ENCODE measurements at regions not wholly inside any gene's neighbourhood (a gene's known extent, or its start where the extent isn't known, plus 50 kb on each side); places are given as distances from the start of the nearest gene placed in this dataset.

- Histone ChIP-seq H3K4me3 (ENCODE audit: low read depth, low read length) (no peak overlapping the region), H3K27ac (ENCODE audit: low read depth) (no peak overlapping the region), H3K4me1 (ENCODE audit: insufficient read depth) (no peaks in the 10 kb centered on the region), H3K36me3 (ENCODE audit: insufficient read depth) (no peaks in the 10 kb centered on the region)
- no peak for DNase-seq (ENCODE audit: extremely low spot score)
Measured at GRCh38 chr1:34538481-34538880, 216.4 kb upstream of the GJB5 start.

- WGBS = 44% methylated on average over 3 of the region's 3 CpGs
- H3K27ac ChIP-seq (ENCODE audit: low read depth) = no peak overlapping the region
- no peaks in the 10 kb centered on the region for H3K36me3 ChIP-seq (ENCODE audit: insufficient read depth)
Measured at GRCh38 chr1:34547046-34547674, 207.7 kb upstream of the GJB5 start.

GRCh38 chr1:34549199-34549598, 205.6 kb upstream of the GJB5 start:
- H3K4me1 ChIP-seq (ENCODE audit: insufficient read depth) = no peaks in the 10 kb centered on the region
- no peak overlapping the region for H3K27ac ChIP-seq (ENCODE audit: low read depth)
- H3K36me3 ChIP-seq (ENCODE audit: insufficient read depth) = no peaks in the 10 kb centered on the region
- 38% methylated on average over 5 of the region's 5 CpGs for WGBS
- no peak overlapping the region for H3K4me3 ChIP-seq (ENCODE audit: low read depth, low read length)
- DNase-seq (ENCODE audit: extremely low spot score) = no peak

More at GRCh38 chr1:34547046-34547674, 207.7 kb upstream of the GJB5 start:
- DNase-seq (ENCODE audit: extremely low spot score) = no peak
- no peak overlapping the region for H3K4me3 ChIP-seq (ENCODE audit: low read depth, low read length)
- H3K4me1 ChIP-seq (ENCODE audit: insufficient read depth) = no peaks in the 10 kb centered on the region

DNA sequence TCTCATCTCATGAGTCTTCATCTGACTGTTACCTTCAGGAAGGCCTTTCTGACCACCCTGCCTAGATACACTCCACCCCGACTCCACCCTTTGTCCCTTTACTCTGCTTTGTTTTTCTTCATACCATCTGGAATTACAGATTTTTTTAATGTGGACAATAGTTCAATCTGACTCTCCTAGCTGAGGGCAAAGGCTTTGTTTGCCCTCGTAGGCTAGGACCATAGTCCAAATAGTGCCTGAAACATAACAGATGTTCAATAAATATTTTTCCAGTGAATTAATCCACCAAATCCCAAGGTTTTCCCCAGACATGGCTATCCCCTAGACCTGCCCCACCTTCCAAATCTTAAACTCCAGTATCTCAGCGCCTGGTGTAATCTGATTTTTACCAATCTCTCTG, 176.5 kb upstream of the GJB5 start:
- no peak for DNase-seq (ENCODE audit: extremely low spot score)
- 70% methylated on average over 3 of the region's 3 CpGs for WGBS
- no peaks in the 10 kb centered on the region for H3K36me3 ChIP-seq (ENCODE audit: insufficient read depth)
- H3K27ac ChIP-seq (ENCODE audit: low read depth) = no peak overlapping the region
- no peak overlapping the region for H3K4me3 ChIP-seq (ENCODE audit: low read depth, low read length)
- H3K4me1 ChIP-seq (ENCODE audit: insufficient read depth) = no peaks in the 10 kb centered on the region

GRCh38 chr1:34582356-34582755, 172.5 kb upstream of the GJB5 start:
- H3K27ac ChIP-seq (ENCODE audit: low read depth) = no peak overlapping the region
- 85% methylated on average over 2 of the region's 2 CpGs for whole genome bisulfite sequencing
- H3K4me1 ChIP-seq (ENCODE audit: insufficient read depth) = no peaks in the 10 kb centered on the region
- no peak overlapping the region for H3K4me3 ChIP-seq (ENCODE audit: low read depth, low read length)
- DNase-seq (ENCODE audit: extremely low spot score) = no peak
- H3K36me3 ChIP-seq (ENCODE audit: insufficient read depth) = no peaks in the 10 kb centered on the region

- WGBS = 28% methylated on average over 2 of the region's 2 CpGs
- no peaks in the 10 kb centered on the region for H3K4me1 ChIP-seq (ENCODE audit: insufficient read depth)
- no peak for DNase-seq (ENCODE audit: extremely low spot score)
- H3K36me3 ChIP-seq (ENCODE audit: insufficient read depth) = no peaks in the 10 kb centered on the region
- no peak overlapping the region for H3K4me3 ChIP-seq (ENCODE audit: low read depth, low read length)
- H3K27ac ChIP-seq (ENCODE audit: low read depth) = no peak overlapping the region
Measured at GRCh38 chr1:34587761-34588160, 167.1 kb upstream of the GJB5 start.

DNA sequence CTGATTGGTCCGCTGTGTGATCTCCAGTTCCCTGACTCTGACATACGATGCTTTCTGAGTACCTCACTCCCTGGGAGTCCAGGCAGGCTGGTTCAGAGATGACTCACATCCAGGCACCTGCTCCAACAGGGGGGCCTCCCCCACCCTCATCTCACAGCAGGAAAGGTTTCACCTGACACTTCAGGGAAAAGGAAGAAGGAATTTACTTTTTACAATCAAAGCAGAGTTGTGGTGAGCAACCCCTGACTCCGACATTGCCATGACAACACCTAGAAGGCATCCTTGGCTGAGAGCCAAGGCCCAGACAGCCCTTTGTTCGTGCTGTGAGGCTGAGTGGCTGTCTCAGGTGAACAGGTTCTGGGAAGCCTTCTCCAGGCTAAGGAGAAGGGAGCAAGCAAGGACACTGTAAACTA, 164.6 kb upstream of the GJB5 start:
- 34% methylated on average over 4 of the region's 4 CpGs for WGBS
- H3K4me1 ChIP-seq (ENCODE audit: insufficient read depth) = no peaks in the 10 kb centered on the region
- H3K4me3 ChIP-seq (ENCODE audit: low read depth, low read length) = no peak overlapping the region
- H3K27ac ChIP-seq (ENCODE audit: low read depth) = no peak overlapping the region
- peak; percentile 52 for DNase-seq (ENCODE audit: extremely low spot score)
- H3K36me3 ChIP-seq (ENCODE audit: insufficient read depth) = no peaks in the 10 kb centered on the region

DNA sequence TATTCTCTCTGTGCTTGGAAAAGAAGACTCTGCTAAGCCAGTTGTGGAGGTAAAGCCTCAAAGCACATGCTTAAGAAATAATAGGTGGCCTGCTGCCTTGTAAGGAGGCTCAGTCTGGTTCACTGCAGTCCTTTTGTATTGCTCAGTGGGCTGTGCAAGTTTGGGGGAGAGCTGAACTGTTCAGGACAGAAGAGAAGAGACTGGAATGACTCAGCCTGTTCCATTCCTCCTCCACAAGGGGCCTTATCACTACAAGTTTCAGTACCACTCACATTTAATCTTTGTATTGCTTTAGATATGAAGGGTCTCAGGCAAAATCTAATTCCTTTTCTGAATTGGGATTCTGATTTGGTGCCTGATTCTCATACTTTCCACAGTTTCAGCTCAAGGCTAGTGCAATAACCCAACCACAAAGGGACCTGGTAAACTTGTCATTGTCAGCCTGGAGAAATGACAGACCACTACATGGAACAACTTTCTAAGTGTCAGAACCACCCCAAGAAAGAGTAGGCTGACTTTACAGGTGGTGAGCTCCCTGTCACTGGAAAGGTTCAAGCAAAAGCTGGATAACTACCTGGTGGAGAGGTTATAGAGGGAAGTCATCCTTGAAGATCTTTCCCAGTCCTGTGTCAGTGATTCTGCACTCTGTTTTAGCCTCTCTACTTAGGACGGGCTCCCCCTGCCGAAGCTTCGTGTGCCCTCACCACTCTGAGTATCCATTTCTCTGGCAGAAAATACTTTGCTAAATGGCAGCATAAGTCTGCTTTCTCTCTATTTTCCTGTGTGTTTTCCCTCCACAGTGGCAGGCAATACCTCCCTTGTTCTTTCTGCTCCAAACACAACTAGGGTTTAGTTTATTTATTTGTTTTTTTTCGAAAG, 162.9 kb upstream of the GJB5 start:
- Histone ChIP-seq H3K36me3 (ENCODE audit: insufficient read depth) (no peaks in the 10 kb centered on the region), H3K27ac (ENCODE audit: low read depth) (no peak overlapping the region), H3K4me1 (ENCODE audit: insufficient read depth) (no peaks in the 10 kb centered on the region), H3K4me3 (ENCODE audit: low read depth, low read length) (no peak overlapping the region)
- 57% methylated on average over 4 of the region's 4 CpGs for WGBS
- no peak for DNase-seq (ENCODE audit: extremely low spot score)

DNA sequence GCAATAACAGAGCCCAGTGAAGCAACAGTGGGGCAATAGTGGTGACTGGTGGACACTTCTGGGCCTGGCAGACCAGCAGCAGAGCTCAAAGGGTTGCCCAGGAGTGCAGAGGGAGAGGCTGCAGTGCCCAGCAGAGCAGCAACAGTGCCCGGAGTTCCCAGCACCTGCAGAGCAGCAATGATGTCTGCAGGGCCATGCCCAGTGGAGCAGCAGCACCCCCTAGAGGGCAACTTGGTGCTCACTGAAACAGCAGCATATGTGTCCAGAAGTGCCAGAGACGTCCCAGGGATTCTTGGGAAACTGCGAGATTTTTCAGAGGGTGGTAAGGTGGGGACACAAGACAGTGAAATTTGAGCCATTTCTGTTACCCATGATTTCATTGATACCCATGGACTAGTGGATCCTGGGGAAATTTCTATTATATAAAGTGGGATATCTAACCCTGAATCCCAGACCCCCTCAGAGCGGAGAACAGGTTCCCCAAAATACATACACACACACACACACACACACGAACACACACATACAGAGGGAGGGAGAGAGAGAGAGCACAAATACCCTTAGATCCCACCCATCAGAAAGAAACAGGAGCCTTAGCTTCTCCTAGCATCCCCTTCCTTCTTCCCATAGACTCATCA, 156.9 kb upstream of the GJB5 start:
- DNase-seq (ENCODE audit: extremely low spot score) = peak; percentile 6
- Histone ChIP-seq H3K4me1 (ENCODE audit: insufficient read depth) (no peaks in the 10 kb centered on the region), H3K36me3 (ENCODE audit: insufficient read depth) (no peaks in the 10 kb centered on the region), H3K4me3 (ENCODE audit: low read depth, low read length) (no peak overlapping the region), H3K27ac (ENCODE audit: low read depth) (no peak overlapping the region)
- WGBS = 27% methylated on average over 5 of the region's 5 CpGs

- no peak for DNase-seq (ENCODE audit: extremely low spot score)
- no peak overlapping the region for H3K27ac ChIP-seq (ENCODE audit: low read depth)
- 58% methylated on average over 6 of the region's 6 CpGs for WGBS
- H3K36me3 ChIP-seq (ENCODE audit: insufficient read depth) = no peaks in the 10 kb centered on the region
- H3K4me3 ChIP-seq (ENCODE audit: low read depth, low read length) = no peak overlapping the region
- no peaks in the 10 kb centered on the region for H3K4me1 ChIP-seq (ENCODE audit: insufficient read depth)
Measured at GRCh38 chr1:34602907-34603306, 151.9 kb upstream of the GJB5 start.

DNA sequence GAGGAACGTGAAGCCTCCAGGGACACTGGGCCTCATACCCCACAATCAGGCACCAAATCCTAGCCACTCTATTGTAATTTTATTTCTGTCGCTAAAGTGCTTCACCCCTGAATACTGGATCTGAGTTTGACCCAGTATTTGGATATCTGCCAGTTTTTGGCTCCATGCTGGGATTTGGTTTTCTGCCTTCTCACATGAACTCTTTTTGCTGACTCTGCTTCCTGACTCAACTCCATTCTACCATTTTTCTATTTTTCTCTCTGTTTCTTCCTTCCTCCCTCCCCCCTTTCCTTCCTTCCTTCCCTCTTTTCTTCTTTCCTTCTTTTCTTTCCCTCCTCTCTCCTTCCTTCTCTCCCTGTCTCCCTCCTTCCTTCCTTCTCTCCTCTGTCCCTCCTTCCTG, 151.3 kb upstream of the GJB5 start:
- 47% methylated on average over 2 of the region's 2 CpGs for WGBS
- no peaks in the 10 kb centered on the region for H3K4me1 ChIP-seq (ENCODE audit: insufficient read depth)

GRCh38 chr1:34606504-34606903, 148.3 kb upstream of the GJB5 start:
- Histone ChIP-seq H3K36me3 (ENCODE audit: insufficient read depth) (no peaks in the 10 kb centered on the region), H3K27ac (ENCODE audit: low read depth) (no peak overlapping the region), H3K4me3 (ENCODE audit: low read depth, low read length) (no peak overlapping the region), H3K4me1 (ENCODE audit: insufficient read depth) (no peaks in the 10 kb centered on the region)
- 88% methylated on average over 5 of the region's 5 CpGs for WGBS
- no peak for DNase-seq (ENCODE audit: extremely low spot score)

More for the DNA sequence above, 151.3 kb upstream of the GJB5 start:
- H3K36me3 ChIP-seq (ENCODE audit: insufficient read depth) = no peaks in the 10 kb centered on the region
- H3K27ac ChIP-seq (ENCODE audit: low read depth) = no peak overlapping the region
- H3K4me3 ChIP-seq (ENCODE audit: low read depth, low read length) = no peak overlapping the region
- no peak for DNase-seq (ENCODE audit: extremely low spot score)

DNA sequence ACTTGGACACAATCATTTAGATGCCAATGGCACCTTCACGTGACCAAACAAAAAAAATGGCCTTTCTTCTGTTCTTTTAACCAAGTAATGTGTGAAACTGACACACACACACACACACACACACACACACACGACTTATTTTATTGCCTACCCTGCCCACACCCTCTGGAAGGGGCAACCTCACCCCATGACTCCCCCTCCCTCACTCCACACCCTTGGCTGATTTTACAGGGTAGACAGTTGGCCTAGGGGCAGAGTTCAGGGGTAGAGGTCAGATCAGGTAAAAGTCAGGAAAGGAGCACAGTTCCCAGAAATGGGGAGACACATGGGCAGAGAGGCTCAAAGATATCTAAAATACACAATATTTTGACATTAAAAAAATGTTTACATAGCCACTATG, 144.8 kb upstream of the GJB5 start:
- Histone ChIP-seq H3K27ac (ENCODE audit: low read depth) (no peak overlapping the region), H3K4me3 (ENCODE audit: low read depth, low read length) (no peak overlapping the region), H3K4me1 (ENCODE audit: insufficient read depth) (no peaks in the 10 kb centered on the region), H3K36me3 (ENCODE audit: insufficient read depth) (no peaks in the 10 kb centered on the region)
- no peak for DNase-seq (ENCODE audit: extremely low spot score)
- WGBS = 50% methylated on average over 2 of the region's 2 CpGs

DNA sequence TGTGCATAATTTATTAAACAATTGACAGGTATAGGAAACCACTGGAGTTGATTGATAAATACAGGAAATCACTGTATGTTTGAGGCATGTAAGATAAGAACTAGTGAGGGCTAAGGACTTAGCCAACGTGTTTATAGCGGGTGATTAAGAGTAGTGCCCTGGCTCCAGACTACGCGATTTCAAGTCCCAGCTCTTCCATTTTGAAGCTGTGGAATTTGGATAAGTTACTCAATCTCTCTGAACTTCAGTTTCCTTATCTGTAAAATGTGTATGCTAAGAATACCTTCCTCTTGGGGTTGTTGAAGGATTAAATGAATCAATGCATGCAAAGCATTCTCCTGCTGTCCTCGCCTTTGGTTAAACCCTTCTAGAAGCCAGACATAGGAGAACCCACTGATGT, 143.3 kb upstream of the GJB5 start:
- no peak overlapping the region for H3K4me3 ChIP-seq (ENCODE audit: low read depth, low read length)
- no peak overlapping the region for H3K27ac ChIP-seq (ENCODE audit: low read depth)
- WGBS = 65% methylated on average over 5 of the region's 5 CpGs

More for the DNA sequence above, 143.3 kb upstream of the GJB5 start:
- Histone ChIP-seq H3K36me3 (ENCODE audit: insufficient read depth) (no peaks in the 10 kb centered on the region), H3K4me1 (ENCODE audit: insufficient read depth) (no peaks in the 10 kb centered on the region)
- no peak for DNase-seq (ENCODE audit: extremely low spot score)
